Astrocyte of the cerebellum (primary cell): ENCODE measurements at regions not wholly inside any gene's neighbourhood (a gene's known extent, or its start where the extent isn't known, plus 50 kb on each side); places are given as distances from the start of the nearest gene placed in this dataset.

ENCODE experiments used
- DNase-seq: peaks from one replicate; pipeline ENCODE4 v3.0.0-alpha.2; 2011; ENCODE audit warnings: low read depth
- H3K4me3 ChIP-seq: 2 replicates; pipeline ENCODE4 v1.5.1; 2011; ENCODE audit warnings: mild to moderate bottlenecking, low read depth, low read length, moderate library complexity
- in situ Hi-C: cut with HindIII; loops from 2 replicates; pipeline ENCODE4 v1.10.0; 2017; ENCODE audit warnings: low sequenced_read_pairs
- TF ChIP-seq, protein P1 (sequence below): IDR thresholded peaks from 2 replicates; pipeline ENCODE4 v1.5.1; 2012; ENCODE audit warnings: low read length, low read depth, moderate library complexity, mild to moderate bottlenecking; ENCODE audit errors: missing control alignments

DNA sequence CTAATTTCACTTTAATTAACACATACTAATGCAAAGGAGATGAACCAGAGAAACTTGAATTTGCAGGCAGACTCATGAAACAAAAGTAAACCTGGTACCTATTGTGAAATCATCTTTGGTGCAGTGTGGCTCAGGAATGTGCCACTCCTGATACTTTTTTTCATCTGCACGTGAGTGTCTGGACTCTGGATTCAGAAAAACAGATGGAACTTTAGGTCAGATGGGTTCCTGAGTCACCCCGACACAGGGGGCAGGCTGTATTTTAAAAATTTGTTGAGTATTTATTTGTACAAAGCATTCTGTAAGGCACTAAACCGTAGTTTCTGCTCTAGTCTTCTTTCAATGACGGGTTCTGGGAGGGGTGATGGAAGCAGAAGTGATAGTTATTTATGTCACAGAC, 52.2 kb upstream of the TUT7 start:
- DNase-seq: no peak
- H3K4me3 ChIP-seq: no peak overlapping the region
- in situ Hi-C loops: no loop called here
- TF ChIP-seq, protein P1, sequence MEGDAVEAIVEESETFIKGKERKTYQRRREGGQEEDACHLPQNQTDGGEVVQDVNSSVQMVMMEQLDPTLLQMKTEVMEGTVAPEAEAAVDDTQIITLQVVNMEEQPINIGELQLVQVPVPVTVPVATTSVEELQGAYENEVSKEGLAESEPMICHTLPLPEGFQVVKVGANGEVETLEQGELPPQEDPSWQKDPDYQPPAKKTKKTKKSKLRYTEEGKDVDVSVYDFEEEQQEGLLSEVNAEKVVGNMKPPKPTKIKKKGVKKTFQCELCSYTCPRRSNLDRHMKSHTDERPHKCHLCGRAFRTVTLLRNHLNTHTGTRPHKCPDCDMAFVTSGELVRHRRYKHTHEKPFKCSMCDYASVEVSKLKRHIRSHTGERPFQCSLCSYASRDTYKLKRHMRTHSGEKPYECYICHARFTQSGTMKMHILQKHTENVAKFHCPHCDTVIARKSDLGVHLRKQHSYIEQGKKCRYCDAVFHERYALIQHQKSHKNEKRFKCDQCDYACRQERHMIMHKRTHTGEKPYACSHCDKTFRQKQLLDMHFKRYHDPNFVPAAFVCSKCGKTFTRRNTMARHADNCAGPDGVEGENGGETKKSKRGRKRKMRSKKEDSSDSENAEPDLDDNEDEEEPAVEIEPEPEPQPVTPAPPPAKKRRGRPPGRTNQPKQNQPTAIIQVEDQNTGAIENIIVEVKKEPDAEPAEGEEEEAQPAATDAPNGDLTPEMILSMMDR: no peak

DNA sequence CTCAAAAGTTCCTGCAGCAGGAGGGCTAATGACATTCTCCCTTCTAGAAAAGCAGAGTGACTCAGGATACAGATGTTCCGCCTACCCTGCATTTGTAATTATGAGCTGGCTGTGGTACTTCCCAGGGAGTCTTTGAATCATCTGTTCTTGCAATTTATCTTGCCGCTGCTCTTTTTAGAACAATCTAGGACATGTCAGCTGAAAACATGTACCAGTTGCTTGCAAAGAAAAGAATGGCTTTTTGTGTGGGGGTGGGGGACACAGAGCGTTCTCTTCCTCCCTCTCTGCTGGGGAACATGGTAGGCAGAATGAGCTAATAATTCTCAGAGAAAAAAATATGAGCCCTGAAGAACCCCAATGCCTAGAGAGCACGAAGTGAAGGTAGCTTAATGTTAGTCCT, 51.7 kb upstream of the TUT7 start:
- peak; percentile 76 for DNase-seq
- in situ Hi-C loops: no loop called here
- H3K4me3 ChIP-seq: no peak overlapping the region
- TF ChIP-seq, protein P1: no peak

DNA sequence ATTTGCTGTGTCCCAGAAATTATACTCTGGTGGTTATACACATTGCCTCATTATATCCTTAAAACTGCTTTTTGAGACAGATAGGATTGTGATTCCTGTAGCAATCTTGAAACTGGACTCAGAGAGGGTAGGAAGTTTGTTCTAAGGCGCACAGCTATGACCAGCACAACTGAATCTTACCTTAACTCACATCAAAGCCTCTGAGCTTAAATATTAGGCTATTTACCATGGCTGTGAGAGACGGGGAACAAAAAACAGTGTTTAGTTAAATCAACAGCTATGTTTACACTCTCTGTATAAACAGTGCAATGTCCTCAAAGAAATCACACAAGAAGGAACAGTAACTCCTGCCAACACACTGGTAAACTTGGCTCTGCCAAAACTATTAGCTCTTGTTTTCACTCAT, 50.9 kb upstream of the TUT7 start:
- TF ChIP-seq, protein P1: no peak
- DNase-seq: no peak

More for the DNA sequence above, 50.9 kb upstream of the TUT7 start:
- in situ Hi-C loops: no loop called here
- no peak overlapping the region for H3K4me3 ChIP-seq
